ENCODE measurements at regions not wholly inside any gene's neighbourhood (a gene's known extent, or its start where the extent isn't known, plus 50 kb on each side); places are given as distances from the start of the nearest gene placed in this dataset.

DNA sequence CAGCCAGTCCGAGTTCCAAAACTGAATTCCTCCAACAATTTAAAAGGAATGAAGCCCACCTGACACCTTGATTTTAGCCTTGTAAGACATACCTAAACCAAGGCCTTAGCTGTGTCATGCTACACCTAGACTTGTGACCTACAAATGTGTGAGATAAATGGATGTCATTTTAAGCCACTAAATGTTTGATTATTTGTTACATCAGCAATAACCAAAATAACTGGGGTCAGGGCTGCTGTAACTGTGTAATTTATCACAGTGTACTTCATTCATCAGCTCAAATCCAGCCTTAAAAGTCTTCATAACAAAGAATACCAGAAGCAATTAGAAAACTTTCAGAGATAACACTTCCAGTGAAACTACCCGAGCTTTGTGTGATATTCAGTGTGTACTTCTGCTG, 673.0 kb upstream of the ANO3 start:
- WGBS, 2 donors: 33 to 52% methylated on average over 2 of the region's 2 CpGs
- no peaks in the 10 kb centered on the region for H3K27me3 ChIP-seq
- DNase-seq (no peak), ATAC-seq (ENCODE audit: low FRiP score in 2 of 2) (no peak)
- H3K9me3 ChIP-seq: no peaks in the 10 kb centered on the region
- no peaks in the 10 kb centered on the region for H3K36me3 ChIP-seq
- no peak overlapping the region for H3K27ac ChIP-seq
- H3K4me1 ChIP-seq: no peaks in the 10 kb centered on the region
- H3K4me3 ChIP-seq: no peak overlapping the region
- no peak for TF ChIP-seq POLR2AphosphoS5 (IDR thresholded peaks at IDR 0.05)
- TF ChIP-seq, protein P1, sequence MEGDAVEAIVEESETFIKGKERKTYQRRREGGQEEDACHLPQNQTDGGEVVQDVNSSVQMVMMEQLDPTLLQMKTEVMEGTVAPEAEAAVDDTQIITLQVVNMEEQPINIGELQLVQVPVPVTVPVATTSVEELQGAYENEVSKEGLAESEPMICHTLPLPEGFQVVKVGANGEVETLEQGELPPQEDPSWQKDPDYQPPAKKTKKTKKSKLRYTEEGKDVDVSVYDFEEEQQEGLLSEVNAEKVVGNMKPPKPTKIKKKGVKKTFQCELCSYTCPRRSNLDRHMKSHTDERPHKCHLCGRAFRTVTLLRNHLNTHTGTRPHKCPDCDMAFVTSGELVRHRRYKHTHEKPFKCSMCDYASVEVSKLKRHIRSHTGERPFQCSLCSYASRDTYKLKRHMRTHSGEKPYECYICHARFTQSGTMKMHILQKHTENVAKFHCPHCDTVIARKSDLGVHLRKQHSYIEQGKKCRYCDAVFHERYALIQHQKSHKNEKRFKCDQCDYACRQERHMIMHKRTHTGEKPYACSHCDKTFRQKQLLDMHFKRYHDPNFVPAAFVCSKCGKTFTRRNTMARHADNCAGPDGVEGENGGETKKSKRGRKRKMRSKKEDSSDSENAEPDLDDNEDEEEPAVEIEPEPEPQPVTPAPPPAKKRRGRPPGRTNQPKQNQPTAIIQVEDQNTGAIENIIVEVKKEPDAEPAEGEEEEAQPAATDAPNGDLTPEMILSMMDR (IDR thresholded peaks at IDR 0.05): no peak
- no peak for TF ChIP-seq EP300 (IDR thresholded peaks at IDR 0.05)
- no peak for TF ChIP-seq POLR2A (IDR thresholded peaks at IDR 0.05)

DNA sequence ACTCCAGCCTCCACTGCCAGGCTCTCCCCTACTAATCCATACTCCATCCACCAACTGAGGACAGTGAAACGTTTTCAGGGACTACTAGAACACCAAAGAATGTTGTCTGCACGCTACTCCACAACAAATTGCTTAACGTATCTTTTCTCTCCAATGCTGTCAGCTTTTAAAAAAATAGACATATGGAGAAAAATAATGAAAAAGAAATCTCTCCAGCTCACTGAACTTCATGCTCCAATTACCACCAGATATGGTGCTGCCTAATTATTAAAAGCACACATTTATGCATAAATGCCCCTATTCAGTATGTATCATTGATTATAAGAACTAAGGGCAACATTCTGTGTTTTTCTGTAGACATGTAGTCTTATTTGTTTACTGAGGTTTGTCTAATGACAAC, 672.2 kb upstream of the ANO3 start:
- Histone ChIP-seq H3K9me3 (no peaks in the 10 kb centered on the region), H3K4me3 (no peak overlapping the region), H3K27me3 (no peaks in the 10 kb centered on the region), H3K27ac (no peak overlapping the region), H3K4me1 (no peaks in the 10 kb centered on the region), H3K36me3 (no peaks in the 10 kb centered on the region)
- ATAC-seq (ENCODE audit: low FRiP score in 2 of 2): no peak
- TF ChIP-seq EP300 (IDR thresholded peaks at IDR 0.05) (no peak), POLR2A (IDR thresholded peaks at IDR 0.05) (no peak), POLR2AphosphoS5 (IDR thresholded peaks at IDR 0.05) (no peak)
- TF ChIP-seq, protein P1 (IDR thresholded peaks at IDR 0.05): no peak
- WGBS, 2 donors: 59 to 65% methylated on average over 3 of the region's 3 CpGs
- no peak for DNase-seq

DNA sequence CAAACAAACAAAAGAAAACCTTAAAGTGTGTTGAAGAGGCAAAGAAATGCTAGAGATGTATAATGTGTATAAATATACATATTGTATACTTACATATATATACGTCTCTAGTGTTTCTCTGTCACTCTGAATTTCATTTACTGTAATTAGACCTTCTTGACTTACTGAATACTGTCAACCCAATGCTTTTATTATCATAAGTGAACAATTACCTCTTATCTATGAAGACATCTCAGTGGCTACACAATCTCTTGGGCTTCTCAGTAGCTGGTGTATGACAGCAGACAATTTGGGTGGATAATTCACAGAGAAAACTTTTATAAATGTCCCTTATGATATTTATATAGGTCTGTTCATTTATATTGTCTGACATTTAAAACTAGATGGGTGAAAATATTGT, 664.1 kb upstream of the ANO3 start:
- WGBS, 2 donors: 64 to 84% methylated on average over 1 of the region's 1 CpG
- ATAC-seq (ENCODE audit: low FRiP score in 2 of 2) (no peak), DNase-seq (no peak)
- TF ChIP-seq, protein P1 (IDR thresholded peaks at IDR 0.05): no peak
- TF ChIP-seq EP300 (IDR thresholded peaks at IDR 0.05) (no peak), POLR2AphosphoS5 (IDR thresholded peaks at IDR 0.05) (no peak), POLR2A (IDR thresholded peaks at IDR 0.05) (no peak)
- Histone ChIP-seq H3K27me3 (no peaks in the 10 kb centered on the region), H3K27ac (no peak overlapping the region), H3K4me3 (no peak overlapping the region), H3K36me3 (no peaks in the 10 kb centered on the region), H3K9me3 (no peaks in the 10 kb centered on the region), H3K4me1 (no peaks in the 10 kb centered on the region)

DNA sequence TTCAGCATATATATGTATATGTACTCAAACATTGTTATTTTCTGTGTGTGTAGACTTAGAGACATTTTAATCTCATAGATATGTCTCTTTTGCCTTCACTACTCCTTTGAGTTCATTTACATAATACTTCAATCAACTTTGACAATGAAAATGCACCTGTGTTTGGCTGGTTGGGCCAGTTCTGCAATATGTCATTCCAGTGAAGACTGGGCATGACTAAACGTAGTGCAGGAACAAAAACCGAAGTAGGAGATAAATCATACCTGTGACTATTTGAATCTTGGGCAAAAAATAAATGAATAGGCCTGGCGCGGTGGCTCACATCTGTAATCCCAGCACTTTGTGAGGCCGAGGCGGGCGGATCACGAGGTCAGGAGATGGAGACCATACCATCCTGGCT, 640.0 kb upstream of the ANO3 start:
- H3K4me1 ChIP-seq: no peaks in the 10 kb centered on the region
- peaks cover 0 to 4% (median 1%) of the 10 kb centered on the region in 4 donors for H3K9me3 ChIP-seq
- no peak for ATAC-seq (ENCODE audit: low FRiP score in 2 of 2)
- H3K27ac ChIP-seq: no peak overlapping the region
- H3K27me3 ChIP-seq: no peaks in the 10 kb centered on the region
- TF ChIP-seq, protein P1 (IDR thresholded peaks at IDR 0.05): no peak
- TF ChIP-seq POLR2AphosphoS5 (IDR thresholded peaks at IDR 0.05) (no peak), POLR2A (IDR thresholded peaks at IDR 0.05) (no peak), EP300 (IDR thresholded peaks at IDR 0.05) (no peak)
- WGBS, 2 donors: 89 to 91% methylated on average over 8 of the region's 8 CpGs
- H3K36me3 ChIP-seq: no peaks in the 10 kb centered on the region
- DNase-seq: no peak
- no peak overlapping the region for H3K4me3 ChIP-seq

DNA sequence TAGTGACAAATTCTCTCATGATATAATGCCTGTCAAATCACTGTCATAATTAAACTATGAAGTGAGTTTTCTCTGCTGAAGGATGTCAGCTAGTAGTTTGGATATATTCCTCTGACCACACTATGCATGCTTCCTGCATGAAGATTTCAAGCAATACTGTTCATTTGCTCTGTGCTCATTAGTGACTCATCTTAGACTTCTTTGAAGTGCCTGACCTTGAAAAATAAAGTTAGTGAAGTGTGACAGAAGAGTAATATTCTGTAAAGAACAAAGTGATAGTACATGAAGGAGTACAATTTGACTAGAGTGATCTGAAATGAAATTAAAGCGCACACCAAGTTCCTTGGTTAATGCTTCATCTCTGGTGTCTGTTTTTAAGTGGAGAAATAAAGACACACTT, 629.5 kb upstream of the ANO3 start:
- H3K4me1 ChIP-seq: no peaks in the 10 kb centered on the region
- no peaks in the 10 kb centered on the region for H3K36me3 ChIP-seq
- H3K27me3 ChIP-seq: no peaks in the 10 kb centered on the region
- no peak for ATAC-seq (ENCODE audit: low FRiP score in 2 of 2)
- no peak overlapping the region for H3K4me3 ChIP-seq
- no peak overlapping the region for H3K27ac ChIP-seq
- no peaks in the 10 kb centered on the region for H3K9me3 ChIP-seq
- TF ChIP-seq POLR2A (IDR thresholded peaks at IDR 0.05) (no peak), POLR2AphosphoS5 (IDR thresholded peaks at IDR 0.05) (no peak), EP300 (IDR thresholded peaks at IDR 0.05) (no peak)
- TF ChIP-seq, protein P1 (IDR thresholded peaks at IDR 0.05): no peak
- no peak for DNase-seq
- 89 to 100% methylated on average over 1 of the region's 1 CpG for WGBS, 2 donors

All from upper lobe of left lung (tissue), 6 donors.